ENCODE measurements at regions not wholly inside any gene's neighbourhood (a gene's known extent, or its start where the extent isn't known, plus 50 kb on each side); places are given as distances from the start of the nearest gene placed in this dataset.

- Histone ChIP-seq H3K4me1 (no peaks in the 10 kb centered on the region), H3K36me3 (no peaks in the 10 kb centered on the region), H3K27me3 (no peaks in the 10 kb centered on the region), H3K4me3 (ENCODE audit: low read depth, low read length) (no peak overlapping the region), H3K9me3 (no peaks in the 10 kb centered on the region)
- DNase-seq: no peak
- TF ChIP-seq CTCF (IDR thresholded peaks at IDR 0.05; ENCODE audit: low read depth, low read length): no peak
These were observed 586.3 kb downstream of the LRRIQ3 start for GRCh38 chr1:73611681-73612080.

- no peak for DNase-seq
- no peaks in the 10 kb centered on the region for H3K27me3 ChIP-seq
- no peak for TF ChIP-seq CTCF (IDR thresholded peaks at IDR 0.05; ENCODE audit: low read depth, low read length)
- no peak overlapping the region for H3K4me3 ChIP-seq (ENCODE audit: low read depth, low read length)
- H3K4me1 ChIP-seq: no peaks in the 10 kb centered on the region
- no peaks in the 10 kb centered on the region for H3K36me3 ChIP-seq
- H3K9me3 ChIP-seq: no peaks in the 10 kb centered on the region
These were observed 593.2 kb downstream of the LRRIQ3 start for GRCh38 chr1:73604739-73605138.

GRCh38 chr1:73604211-73604610 lies 593.8 kb downstream of the LRRIQ3 start:
- H3K9me3 ChIP-seq: no peaks in the 10 kb centered on the region
- no peak for DNase-seq
- no peaks in the 10 kb centered on the region for H3K36me3 ChIP-seq
- no peaks in the 10 kb centered on the region for H3K27me3 ChIP-seq
- no peaks in the 10 kb centered on the region for H3K4me1 ChIP-seq
- no peak overlapping the region for H3K4me3 ChIP-seq (ENCODE audit: low read depth, low read length)
- TF ChIP-seq CTCF (IDR thresholded peaks at IDR 0.05; ENCODE audit: low read depth, low read length): no peak

GRCh38 chr1:73593804-73594203 lies 604.2 kb downstream of the LRRIQ3 start:
- DNase-seq: no peak
- Histone ChIP-seq H3K36me3 (no peaks in the 10 kb centered on the region), H3K4me3 (ENCODE audit: low read depth, low read length) (no peak overlapping the region), H3K4me1 (no peaks in the 10 kb centered on the region), H3K9me3 (no peaks in the 10 kb centered on the region), H3K27me3 (no peaks in the 10 kb centered on the region)
- TF ChIP-seq CTCF (IDR thresholded peaks at IDR 0.05; ENCODE audit: low read depth, low read length): no peak

GRCh38 chr1:73593364-73593763 lies 604.6 kb downstream of the LRRIQ3 start:
- DNase-seq: no peak
- Histone ChIP-seq H3K27me3 (no peaks in the 10 kb centered on the region), H3K4me1 (no peaks in the 10 kb centered on the region), H3K4me3 (ENCODE audit: low read depth, low read length) (no peak overlapping the region), H3K9me3 (no peaks in the 10 kb centered on the region), H3K36me3 (no peaks in the 10 kb centered on the region)
- TF ChIP-seq CTCF (IDR thresholded peaks at IDR 0.05; ENCODE audit: low read depth, low read length): no peak

GRCh38 chr1:73587080-73587479 lies 610.9 kb downstream of the LRRIQ3 start:
- no peaks in the 10 kb centered on the region for H3K9me3 ChIP-seq
- H3K27me3 ChIP-seq: no peaks in the 10 kb centered on the region
- no peaks in the 10 kb centered on the region for H3K36me3 ChIP-seq
- no peaks in the 10 kb centered on the region for H3K4me1 ChIP-seq
- TF ChIP-seq CTCF (IDR thresholded peaks at IDR 0.05; ENCODE audit: low read depth, low read length): no peak
- DNase-seq: no peak
- H3K4me3 ChIP-seq (ENCODE audit: low read depth, low read length): no peak overlapping the region
